Activated CD8-positive, alpha-beta memory T cell treated with anti-CD3 and anti-CD28 coated beads, Interleukin-2, amount 50 U/mL, for 48 hours (primary cell): ENCODE measurements at regions not wholly inside any gene's neighbourhood (a gene's known extent, or its start where the extent isn't known, plus 50 kb on each side); places are given as distances from the start of the nearest gene placed in this dataset.

ENCODE experiments used
- DNase-seq: peaks from one replicate; pipeline ENCODE4 v3.0.0-alpha.2; 2020

- no peak for DNase-seq
These were observed 225.8 kb upstream of the ZNF717 start for GRCh38 chr3:76011121-76011520.

GRCh38 chr3:76015496-76015895, 230.1 kb upstream of the ZNF717 start:
- no peak for DNase-seq

- DNase-seq = no peak
These were observed 230.8 kb upstream of the ZNF717 start for GRCh38 chr3:76016111-76016510.

GRCh38 chr3:76016769-76017439, 231.6 kb upstream of the ZNF717 start:
- no peak for DNase-seq

GRCh38 chr3:76021376-76021775, 236.0 kb upstream of the ZNF717 start:
- no peak for DNase-seq

- no peak for DNase-seq
These were observed 239.3 kb upstream of the ZNF717 start for GRCh38 chr3:76024640-76025039.

- DNase-seq = no peak
These were observed 240.2 kb upstream of the ZNF717 start for GRCh38 chr3:76025561-76025960.

GRCh38 chr3:76026379-76026778, 241.0 kb upstream of the ZNF717 start:
- no peak for DNase-seq

- DNase-seq = no peak
These were observed 243.4 kb upstream of the ZNF717 start for GRCh38 chr3:76028774-76029173.

- no peak for DNase-seq
These were observed 249.3 kb upstream of the ZNF717 start for GRCh38 chr3:76034649-76035048.

GRCh38 chr3:76035117-76035516, 249.8 kb upstream of the ZNF717 start:
- no peak for DNase-seq

- DNase-seq = no peak
These were observed 253.6 kb upstream of the ZNF717 start for GRCh38 chr3:76038949-76039348.

GRCh38 chr3:76039431-76039830, 254.1 kb upstream of the ZNF717 start:
- DNase-seq = no peak

GRCh38 chr3:76040946-76041345, 255.6 kb upstream of the ZNF717 start:
- DNase-seq = no peak

GRCh38 chr3:76043746-76044145, 258.4 kb upstream of the ZNF717 start:
- no peak for DNase-seq

GRCh38 chr3:76044601-76045600, 259.6 kb upstream of the ZNF717 start:
- DNase-seq = peak; percentile 49

GRCh38 chr3:76047368-76047767, 262.0 kb upstream of the ZNF717 start:
- no peak for DNase-seq

GRCh38 chr3:76049776-76050175, 264.4 kb upstream of the ZNF717 start:
- DNase-seq = no peak

- DNase-seq = no peak
These were observed 265.8 kb upstream of the ZNF717 start for GRCh38 chr3:76051145-76051544.

- DNase-seq = no peak
These were observed 269.1 kb upstream of the ZNF717 start for GRCh38 chr3:76054404-76054803.

- no peak for DNase-seq
These were observed 276.3 kb upstream of the ZNF717 start for GRCh38 chr3:76061654-76062053.

GRCh38 chr3:76063019-76063418, 277.7 kb upstream of the ZNF717 start:
- DNase-seq = no peak

GRCh38 chr3:76063811-76064210, 278.5 kb upstream of the ZNF717 start:
- no peak for DNase-seq

- no peak for DNase-seq
These were observed 280.6 kb upstream of the ZNF717 start for GRCh38 chr3:76065964-76066363.
